IMR-90 (cell line): ENCODE measurements at regions not wholly inside any gene's neighbourhood (a gene's known extent, or its start where the extent isn't known, plus 50 kb on each side); places are given as distances from the start of the nearest gene placed in this dataset.

Experiments
- BHLHE40 ChIP-seq: fragments of 150-350 bp; IDR thresholded peaks from 2 replicates; pipeline ENCODE4 v1.6.1; 2016; ENCODE audit warnings: mild to moderate bottlenecking, low read depth, low read length
- MAZ ChIP-seq: IDR thresholded peaks from 2 replicates; pipeline ENCODE4 v1.6.1; 2012; ENCODE audit warnings: low read depth, mild to moderate bottlenecking, low read length, improper control_type of control experiment, moderate library complexity, borderline replicate concordance
- MXI1 ChIP-seq: IDR thresholded peaks from 2 replicates; pipeline ENCODE4 v1.6.1; 2012; ENCODE audit warnings: low read depth, mild to moderate bottlenecking, low read length, moderate library complexity, borderline replicate concordance
- POLR2A ChIP-seq: IDR thresholded peaks from 2 replicates; pipeline ENCODE4 v1.6.1; 2012; ENCODE audit warnings: mild to moderate bottlenecking, low read depth, low read length
- RAD21 ChIP-seq: IDR thresholded peaks from 2 replicates; pipeline ENCODE4 v1.6.1; 2012; ENCODE audit warnings: low read length, improper control_type of control experiment
- RFX5 ChIP-seq: IDR thresholded peaks from 2 replicates; pipeline ENCODE4 v1.8.0; 2012; ENCODE audit warnings: low read depth, mild to moderate bottlenecking, low read length, moderate library complexity
- SMC3 ChIP-seq: fragments of 150-350 bp; IDR thresholded peaks from 2 replicates; pipeline ENCODE4 v1.6.1; 2016; ENCODE audit warnings: low read depth, mild to moderate bottlenecking, antibody characterized with exemption, low read length, moderate library complexity
- TF ChIP-seq, protein P1 (sequence below): conservative IDR thresholded peaks from 2 replicates; pipeline ENCODE4 v1.5.1; 2012; ENCODE audit warnings: mild to moderate bottlenecking, low read depth, low read length, improper control_type of control experiment

DNA sequence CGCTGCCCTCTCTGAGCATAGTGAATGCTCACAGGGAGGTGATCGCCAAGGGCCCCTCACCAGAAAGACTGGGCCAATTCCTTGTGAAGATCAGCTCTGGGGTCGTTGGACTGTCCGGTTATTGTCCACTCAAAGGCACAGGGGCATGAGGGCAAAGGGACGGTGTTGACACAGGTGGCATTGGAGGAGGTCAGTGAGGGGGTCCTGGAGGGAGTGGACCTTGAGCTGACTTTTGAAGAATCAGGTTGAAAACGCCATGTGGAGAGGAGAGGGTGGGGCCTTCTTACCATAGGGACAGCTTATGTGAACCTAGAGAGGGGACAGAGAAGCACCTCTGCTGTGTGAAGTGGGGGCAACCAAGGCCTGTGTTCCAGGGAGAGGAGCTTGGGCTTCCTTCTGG lies 131.5 kb downstream of the TFCP2L1 start:
- TF ChIP-seq SMC3: no peak
- TF ChIP-seq, protein P1, sequence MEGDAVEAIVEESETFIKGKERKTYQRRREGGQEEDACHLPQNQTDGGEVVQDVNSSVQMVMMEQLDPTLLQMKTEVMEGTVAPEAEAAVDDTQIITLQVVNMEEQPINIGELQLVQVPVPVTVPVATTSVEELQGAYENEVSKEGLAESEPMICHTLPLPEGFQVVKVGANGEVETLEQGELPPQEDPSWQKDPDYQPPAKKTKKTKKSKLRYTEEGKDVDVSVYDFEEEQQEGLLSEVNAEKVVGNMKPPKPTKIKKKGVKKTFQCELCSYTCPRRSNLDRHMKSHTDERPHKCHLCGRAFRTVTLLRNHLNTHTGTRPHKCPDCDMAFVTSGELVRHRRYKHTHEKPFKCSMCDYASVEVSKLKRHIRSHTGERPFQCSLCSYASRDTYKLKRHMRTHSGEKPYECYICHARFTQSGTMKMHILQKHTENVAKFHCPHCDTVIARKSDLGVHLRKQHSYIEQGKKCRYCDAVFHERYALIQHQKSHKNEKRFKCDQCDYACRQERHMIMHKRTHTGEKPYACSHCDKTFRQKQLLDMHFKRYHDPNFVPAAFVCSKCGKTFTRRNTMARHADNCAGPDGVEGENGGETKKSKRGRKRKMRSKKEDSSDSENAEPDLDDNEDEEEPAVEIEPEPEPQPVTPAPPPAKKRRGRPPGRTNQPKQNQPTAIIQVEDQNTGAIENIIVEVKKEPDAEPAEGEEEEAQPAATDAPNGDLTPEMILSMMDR: no peak
- TF ChIP-seq RAD21: no peak
- TF ChIP-seq MXI1: no peak
- no peak for TF ChIP-seq POLR2A
- no peak for TF ChIP-seq RFX5
- TF ChIP-seq MAZ: no peak
- TF ChIP-seq BHLHE40: no peak
